ENCODE measurements at regions not wholly inside any gene's neighbourhood (a gene's known extent, or its start where the extent isn't known, plus 50 kb on each side); places are given as distances from the start of the nearest gene placed in this dataset.

DNA sequence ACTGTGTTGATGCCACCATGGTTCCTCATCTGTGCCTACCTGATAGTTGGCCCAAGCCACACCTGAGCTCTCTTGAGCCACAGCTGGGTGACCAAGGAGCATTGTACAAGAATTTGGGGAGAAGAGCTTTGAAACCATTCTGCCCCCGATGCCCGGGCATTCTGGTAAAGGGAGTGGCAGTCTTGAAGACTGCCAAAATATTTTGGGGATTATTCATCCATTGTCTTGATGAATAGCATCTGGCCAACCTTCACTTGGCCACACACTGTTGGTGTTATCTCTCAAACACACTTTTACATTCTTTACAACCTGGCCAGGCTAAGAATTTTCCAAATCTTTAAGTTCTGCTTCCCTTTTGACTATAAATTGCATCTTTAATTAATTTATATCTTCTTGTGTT, 113.1 kb upstream of the PCBD1 start:
- H3K4me1 ChIP-seq (ENCODE audit: control insufficient read depth in 5 of 5, insufficient read depth in 5 of 5, low read length in 5 of 5), result no peaks in the 10 kb centered on the region
- peaks cover 5 to 26% (median 20%) of the 10 kb centered on the region in 5 donors for H3K27me3 ChIP-seq (ENCODE audit: control insufficient read depth in 5 of 5, insufficient read depth in 4 of 5, low read length in 5 of 5)
- no peak overlapping the region for H3K4me3 ChIP-seq (ENCODE audit: low read depth in 1 of 5, low read length in 5 of 5)
- H3K27ac ChIP-seq (ENCODE audit: low read depth, low read length), result no peak overlapping the region
- no peak overlapping the region for H3K9ac ChIP-seq (ENCODE audit: low read length in 5 of 5)
- H3K36me3 ChIP-seq (ENCODE audit: control insufficient read depth in 5 of 5, insufficient read depth in 5 of 5, low read length in 5 of 5), result no peaks in the 10 kb centered on the region
- H3K9me3 ChIP-seq (ENCODE audit: control insufficient read depth in 5 of 5, low read length in 5 of 5), result no peaks in the 10 kb centered on the region

DNA sequence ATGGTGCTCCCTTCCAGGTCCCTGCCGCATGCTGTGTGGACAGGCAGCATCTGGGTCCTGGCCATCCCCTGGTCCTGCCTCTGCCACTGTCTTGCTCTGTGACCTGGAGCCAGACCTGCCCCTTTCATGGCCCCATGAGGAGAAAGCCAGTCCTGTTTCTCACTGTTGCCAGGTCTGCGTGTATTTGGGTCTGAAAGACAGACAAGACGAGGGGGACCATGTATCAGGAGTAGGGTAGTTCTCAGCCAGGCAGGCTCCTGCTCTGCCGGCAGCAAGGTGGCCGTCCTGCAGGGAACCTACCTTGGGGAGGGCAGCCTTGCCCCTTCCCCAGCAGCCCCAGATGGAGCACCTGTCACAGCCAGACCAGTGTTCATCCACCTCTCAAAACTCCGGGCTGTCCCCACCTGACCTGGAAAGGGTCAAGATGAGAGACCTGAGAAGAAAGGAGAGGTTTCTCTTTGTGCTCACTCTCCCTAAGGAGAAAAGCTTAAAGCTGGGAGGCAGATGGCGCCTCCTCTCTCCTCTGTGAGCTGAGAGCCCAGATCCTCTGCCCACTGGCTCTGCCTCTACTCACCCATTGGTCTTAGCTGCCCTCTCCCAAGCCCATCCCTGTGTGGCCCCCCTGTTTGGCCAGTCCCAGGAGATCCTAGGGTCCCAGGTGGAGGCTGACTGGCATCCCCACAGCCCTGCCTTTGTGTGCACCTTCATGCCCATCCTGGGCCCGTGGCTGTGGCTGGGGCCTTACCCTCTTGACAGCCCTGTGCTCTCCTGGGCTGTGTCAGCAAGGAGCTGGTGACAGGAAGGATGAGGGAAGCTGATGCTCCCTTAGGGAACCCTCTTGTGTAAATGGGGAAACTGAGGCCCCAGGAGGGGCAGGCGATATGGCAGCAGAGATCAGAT, 116.1 kb upstream of the PCBD1 start:
- no peaks in the 10 kb centered on the region for H3K36me3 ChIP-seq (ENCODE audit: control insufficient read depth in 5 of 5, insufficient read depth in 5 of 5, low read length in 5 of 5)
- no peak overlapping the region for H3K4me3 ChIP-seq (ENCODE audit: low read depth in 1 of 5, low read length in 5 of 5)
- no peak overlapping the region for H3K9ac ChIP-seq (ENCODE audit: low read length in 5 of 5)
- no peaks in the 10 kb centered on the region for H3K4me1 ChIP-seq (ENCODE audit: control insufficient read depth in 5 of 5, insufficient read depth in 5 of 5, low read length in 5 of 5)
- H3K9me3 ChIP-seq (ENCODE audit: control insufficient read depth in 5 of 5, low read length in 5 of 5), result no peaks in the 10 kb centered on the region
- peaks cover 5 to 19% (median 12%) of the 10 kb centered on the region in 5 donors for H3K27me3 ChIP-seq (ENCODE audit: control insufficient read depth in 5 of 5, insufficient read depth in 4 of 5, low read length in 5 of 5)
- no peak overlapping the region for H3K27ac ChIP-seq (ENCODE audit: low read depth, low read length)

DNA sequence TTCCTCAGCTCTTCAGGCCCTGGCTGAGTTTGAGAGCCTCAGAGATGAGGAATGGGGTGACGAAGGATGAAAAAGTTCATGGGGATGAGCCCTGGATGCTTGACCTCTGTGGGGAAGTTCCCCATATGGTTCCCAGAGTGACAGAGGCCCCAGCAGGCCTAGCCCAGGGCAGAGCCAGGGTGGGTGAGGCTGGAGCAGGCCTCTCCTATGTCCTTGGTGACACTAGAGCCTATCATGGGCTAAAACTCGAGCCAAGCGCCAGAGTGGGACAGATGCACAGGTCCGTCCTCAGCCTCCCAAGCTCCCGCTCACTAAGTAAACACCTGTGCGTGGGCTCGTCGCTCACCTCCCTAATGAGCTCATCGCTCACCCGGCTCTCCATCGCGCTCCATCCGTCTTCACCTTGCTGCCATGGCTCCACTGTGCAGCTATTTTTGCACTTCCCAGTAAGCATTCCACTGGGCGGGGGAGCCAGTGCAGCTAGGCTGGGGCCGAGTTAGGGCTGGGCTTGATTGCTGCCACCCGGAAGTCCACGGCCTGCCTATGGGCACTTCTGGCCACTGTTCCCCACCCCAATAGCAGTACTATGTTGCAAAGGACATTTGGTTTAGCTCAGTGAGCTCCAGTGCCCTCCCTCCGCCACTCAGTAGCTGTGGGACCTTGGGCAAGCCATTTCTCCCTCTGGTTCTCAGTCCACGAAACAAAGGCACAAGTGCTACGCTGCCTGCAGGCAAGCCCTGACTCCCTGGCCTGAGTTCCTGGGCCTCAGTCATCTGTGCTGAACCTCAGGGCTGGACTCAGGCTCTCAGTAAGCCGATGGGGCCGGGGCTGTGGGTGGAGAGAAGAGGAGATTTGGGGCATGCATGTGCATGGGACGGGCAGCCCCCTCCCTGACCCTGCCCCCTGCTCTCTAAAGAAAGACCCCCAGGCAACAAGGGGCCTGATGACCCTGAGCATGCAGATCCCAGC, 117.3 kb upstream of the PCBD1 start:
- H3K36me3 ChIP-seq (ENCODE audit: control insufficient read depth in 5 of 5, insufficient read depth in 5 of 5, low read length in 5 of 5), result no peaks in the 10 kb centered on the region
- H3K9me3 ChIP-seq (ENCODE audit: control insufficient read depth in 5 of 5, low read length in 5 of 5), result no peaks in the 10 kb centered on the region
- no peak overlapping the region for H3K4me3 ChIP-seq (ENCODE audit: low read depth in 1 of 5, low read length in 5 of 5)
- H3K4me1 ChIP-seq (ENCODE audit: control insufficient read depth in 5 of 5, insufficient read depth in 5 of 5, low read length in 5 of 5), result no peaks in the 10 kb centered on the region
- no peak overlapping the region for H3K9ac ChIP-seq (ENCODE audit: low read length in 5 of 5)
- no peak overlapping the region for H3K27ac ChIP-seq (ENCODE audit: low read depth, low read length)
- peaks cover 5 to 22% (median 15%) of the 10 kb centered on the region in 5 donors for H3K27me3 ChIP-seq (ENCODE audit: control insufficient read depth in 5 of 5, insufficient read depth in 4 of 5, low read length in 5 of 5)

DNA sequence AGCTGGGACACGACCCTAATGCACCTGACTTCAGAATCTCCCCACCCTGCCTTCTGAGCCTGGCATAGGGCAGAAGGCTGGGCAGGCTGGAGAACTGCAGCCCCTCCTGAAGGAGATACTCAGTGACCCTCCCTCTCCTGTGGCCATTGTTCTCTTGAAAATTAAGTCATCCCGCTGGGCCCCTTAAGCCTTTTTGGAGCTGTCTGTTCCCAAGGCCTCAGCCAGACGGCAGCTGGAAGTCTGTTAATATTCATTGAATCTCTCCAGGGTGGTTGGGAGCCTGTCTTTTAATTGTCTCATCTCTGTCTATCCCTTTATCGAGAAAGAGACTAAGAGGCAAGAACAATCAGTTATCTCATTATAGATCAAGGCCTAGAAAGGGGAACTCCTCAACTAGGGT, 118.1 kb upstream of the PCBD1 start:
- H3K27me3 ChIP-seq (ENCODE audit: control insufficient read depth in 5 of 5, insufficient read depth in 4 of 5, low read length in 5 of 5), result peaks cover 5 to 22% (median 18%) of the 10 kb centered on the region in 5 donors
- no peak overlapping the region for H3K27ac ChIP-seq (ENCODE audit: low read depth, low read length)
- no peak overlapping the region for H3K9ac ChIP-seq (ENCODE audit: low read length in 5 of 5)
- no peak overlapping the region for H3K4me3 ChIP-seq (ENCODE audit: low read depth in 1 of 5, low read length in 5 of 5)
- no peaks in the 10 kb centered on the region for H3K9me3 ChIP-seq (ENCODE audit: control insufficient read depth in 5 of 5, low read length in 5 of 5)
- no peaks in the 10 kb centered on the region for H3K4me1 ChIP-seq (ENCODE audit: control insufficient read depth in 5 of 5, insufficient read depth in 5 of 5, low read length in 5 of 5)
- H3K36me3 ChIP-seq (ENCODE audit: control insufficient read depth in 5 of 5, insufficient read depth in 5 of 5, low read length in 5 of 5), result no peaks in the 10 kb centered on the region

DNA sequence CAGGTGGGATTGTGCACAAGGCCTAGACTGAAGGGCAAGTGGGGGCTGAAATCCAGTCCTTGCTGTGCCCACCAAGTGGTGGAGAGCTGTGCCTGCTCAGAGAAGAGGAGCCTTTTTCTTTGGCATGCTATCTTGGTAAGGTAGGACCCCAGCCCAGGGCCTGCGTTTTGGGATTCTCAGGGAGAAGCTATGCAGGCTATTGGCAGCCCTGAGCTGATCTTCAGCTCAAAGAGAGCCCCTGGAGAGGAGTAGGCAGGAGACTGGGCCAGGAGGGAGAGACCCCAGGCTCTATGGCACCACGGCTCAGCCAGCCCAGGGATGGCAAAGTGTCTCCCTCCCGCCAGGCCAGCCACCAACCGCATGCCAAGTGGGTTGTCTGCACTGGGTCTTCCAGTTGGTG, 119.2 kb upstream of the PCBD1 start:
- no peaks in the 10 kb centered on the region for H3K36me3 ChIP-seq (ENCODE audit: control insufficient read depth in 5 of 5, insufficient read depth in 5 of 5, low read length in 5 of 5)
- no peak overlapping the region for H3K9ac ChIP-seq (ENCODE audit: low read length in 5 of 5)
- no peak overlapping the region for H3K27ac ChIP-seq (ENCODE audit: low read depth, low read length)
- H3K4me1 ChIP-seq (ENCODE audit: control insufficient read depth in 5 of 5, insufficient read depth in 5 of 5, low read length in 5 of 5), result no peaks in the 10 kb centered on the region
- no peaks in the 10 kb centered on the region for H3K9me3 ChIP-seq (ENCODE audit: control insufficient read depth in 5 of 5, low read length in 5 of 5)
- H3K4me3 ChIP-seq (ENCODE audit: low read depth in 1 of 5, low read length in 5 of 5), result no peak overlapping the region
- peaks cover 5 to 27% (median 20%) of the 10 kb centered on the region in 5 donors for H3K27me3 ChIP-seq (ENCODE audit: control insufficient read depth in 5 of 5, insufficient read depth in 4 of 5, low read length in 5 of 5)

DNA sequence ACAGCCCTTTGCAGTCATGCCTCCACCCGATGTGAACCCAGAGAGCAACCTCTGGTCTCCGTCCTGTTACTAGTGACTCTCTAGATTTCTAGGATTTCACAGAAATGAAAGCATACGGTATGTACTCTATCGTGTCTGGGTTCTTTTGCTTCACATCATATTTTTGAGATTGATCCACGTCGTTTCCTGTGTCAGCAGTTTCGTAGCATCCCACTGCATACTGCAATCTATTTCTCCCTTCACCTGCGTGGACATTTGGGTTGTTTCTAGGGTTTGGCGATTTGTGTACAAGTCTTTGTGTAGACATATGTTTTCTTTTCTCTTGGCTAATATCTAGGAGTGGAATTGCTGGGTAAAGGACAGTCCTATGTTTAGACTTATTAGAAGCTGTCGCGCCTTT, 119.8 kb upstream of the PCBD1 start:
- H3K27ac ChIP-seq (ENCODE audit: low read depth, low read length), result no peak overlapping the region
- H3K4me3 ChIP-seq (ENCODE audit: low read depth in 1 of 5, low read length in 5 of 5), result no peak overlapping the region
- H3K9me3 ChIP-seq (ENCODE audit: control insufficient read depth in 5 of 5, low read length in 5 of 5), result no peaks in the 10 kb centered on the region

DNA sequence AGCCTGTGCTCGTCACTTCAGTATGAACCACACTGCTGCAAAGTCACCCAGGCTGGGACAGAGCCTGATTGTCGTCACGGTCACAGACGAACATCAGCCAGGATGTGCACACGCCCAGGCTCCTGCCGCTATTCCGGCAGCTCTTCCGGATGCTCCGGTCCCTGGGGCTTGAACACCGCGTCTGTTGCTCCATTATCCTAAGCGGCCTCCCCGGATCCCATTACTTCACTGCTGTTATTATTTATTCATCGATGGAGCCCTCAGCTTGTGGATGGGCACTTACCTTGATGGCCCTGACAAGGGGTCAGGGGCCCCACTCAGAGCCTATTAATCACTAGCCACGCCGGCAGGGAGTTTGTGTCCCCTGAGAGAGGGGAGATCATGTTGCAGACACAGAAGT, 120.8 kb upstream of the PCBD1 start:
- Histone ChIP-seq H3K27ac (ENCODE audit: low read depth, low read length) (no peak overlapping the region), H3K9ac (ENCODE audit: low read length in 5 of 5) (no peak overlapping the region), H3K4me3 (ENCODE audit: low read depth in 1 of 5, low read length in 5 of 5) (no peak overlapping the region), H3K4me1 (ENCODE audit: control insufficient read depth in 5 of 5, insufficient read depth in 5 of 5, low read length in 5 of 5) (no peaks in the 10 kb centered on the region), H3K9me3 (ENCODE audit: control insufficient read depth in 5 of 5, low read length in 5 of 5) (no peaks in the 10 kb centered on the region), H3K27me3 (ENCODE audit: control insufficient read depth in 5 of 5, insufficient read depth in 4 of 5, low read length in 5 of 5) (peaks cover 6 to 27% (median 22%) of the 10 kb centered on the region in 5 donors), H3K36me3 (ENCODE audit: control insufficient read depth in 5 of 5, insufficient read depth in 5 of 5, low read length in 5 of 5) (no peaks in the 10 kb centered on the region)

More for the DNA sequence above, 119.8 kb upstream of the PCBD1 start:
- Histone ChIP-seq H3K4me1 (ENCODE audit: control insufficient read depth in 5 of 5, insufficient read depth in 5 of 5, low read length in 5 of 5) (no peaks in the 10 kb centered on the region), H3K27me3 (ENCODE audit: control insufficient read depth in 5 of 5, insufficient read depth in 4 of 5, low read length in 5 of 5) (peaks cover 5 to 29% (median 20%) of the 10 kb centered on the region in 5 donors), H3K36me3 (ENCODE audit: control insufficient read depth in 5 of 5, insufficient read depth in 5 of 5, low read length in 5 of 5) (no peaks in the 10 kb centered on the region), H3K9ac (ENCODE audit: low read length in 5 of 5) (no peak overlapping the region)

DNA sequence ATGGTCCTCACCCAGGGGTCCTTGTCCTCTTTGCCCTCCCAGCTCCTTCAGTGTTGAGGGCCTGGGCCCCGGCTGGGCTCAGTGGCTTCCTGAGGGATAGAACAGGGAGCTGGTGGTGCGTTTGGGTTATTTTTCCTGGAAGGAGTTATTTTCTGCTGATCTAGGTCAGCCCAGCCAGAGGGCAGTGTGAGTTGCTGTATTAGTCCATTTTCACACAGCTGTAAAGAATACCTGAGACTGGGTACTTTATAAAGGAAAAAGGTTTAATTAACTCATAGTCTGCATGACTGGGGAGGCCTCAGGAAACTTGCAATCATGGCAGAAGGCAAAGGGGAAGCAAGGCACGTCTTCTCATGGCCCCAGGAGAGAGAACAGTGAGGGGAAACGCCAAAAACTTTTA, 122.4 kb upstream of the PCBD1 start:
- Histone ChIP-seq H3K4me1 (ENCODE audit: control insufficient read depth in 5 of 5, insufficient read depth in 5 of 5, low read length in 5 of 5) (no peaks in the 10 kb centered on the region), H3K27ac (ENCODE audit: low read depth, low read length) (no peak overlapping the region), H3K9ac (ENCODE audit: low read length in 5 of 5) (no peak overlapping the region), H3K9me3 (ENCODE audit: control insufficient read depth in 5 of 5, low read length in 5 of 5) (no peaks in the 10 kb centered on the region), H3K27me3 (ENCODE audit: control insufficient read depth in 5 of 5, insufficient read depth in 4 of 5, low read length in 5 of 5) (peaks cover 4 to 23% (median 18%) of the 10 kb centered on the region in 5 donors), H3K36me3 (ENCODE audit: control insufficient read depth in 5 of 5, insufficient read depth in 5 of 5, low read length in 5 of 5) (no peaks in the 10 kb centered on the region), H3K4me3 (ENCODE audit: low read depth in 1 of 5, low read length in 5 of 5) (no peak overlapping the region)

DNA sequence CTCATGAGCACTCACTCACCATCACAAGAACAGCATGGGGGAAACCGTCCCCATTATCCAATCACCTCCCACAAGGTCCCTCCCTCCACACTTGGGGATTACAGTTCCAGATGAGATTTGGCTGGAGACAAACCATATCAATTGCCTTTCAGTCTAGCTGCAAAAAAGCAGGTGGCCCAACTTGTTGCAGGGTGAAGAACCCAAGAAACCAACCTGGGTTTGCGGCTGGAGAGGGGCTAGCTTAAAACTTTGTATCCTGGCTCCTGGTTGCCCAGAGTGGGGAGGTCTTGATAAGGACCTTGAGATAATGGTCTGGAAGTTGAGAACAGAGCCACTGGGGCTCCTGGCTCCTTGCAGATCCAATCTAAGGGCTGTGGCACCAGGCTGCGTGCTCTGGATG, 122.8 kb upstream of the PCBD1 start:
- Histone ChIP-seq H3K4me3 (ENCODE audit: low read depth in 1 of 5, low read length in 5 of 5) (no peak overlapping the region), H3K9me3 (ENCODE audit: control insufficient read depth in 5 of 5, low read length in 5 of 5) (no peaks in the 10 kb centered on the region), H3K27ac (ENCODE audit: low read depth, low read length) (no peak overlapping the region), H3K36me3 (ENCODE audit: control insufficient read depth in 5 of 5, insufficient read depth in 5 of 5, low read length in 5 of 5) (no peaks in the 10 kb centered on the region), H3K27me3 (ENCODE audit: control insufficient read depth in 5 of 5, insufficient read depth in 4 of 5, low read length in 5 of 5) (peaks cover 4 to 23% (median 14%) of the 10 kb centered on the region in 5 donors), H3K9ac (ENCODE audit: low read length in 5 of 5) (no peak overlapping the region), H3K4me1 (ENCODE audit: control insufficient read depth in 5 of 5, insufficient read depth in 5 of 5, low read length in 5 of 5) (no peaks in the 10 kb centered on the region)
